ENCODE measurements at regions not wholly inside any gene's neighbourhood (a gene's known extent, or its start where the extent isn't known, plus 50 kb on each side); places are given as distances from the start of the nearest gene placed in this dataset.

GRCh38 chr12:59250766-59251165 is 330.5 kb upstream of the LRIG3 start:
- TF ChIP-seq CTCF (conservative IDR thresholded peaks at IDR 0.05; ENCODE audit: low read depth, low read length) (no peak), EZH2 (IDR thresholded peaks at IDR 0.05; ENCODE audit: borderline replicate concordance, low read depth, low read length, poor library complexity, severe bottlenecking) (no peak)
